Lower leg skin (tissue), 3 donors: ENCODE measurements at regions not wholly inside any gene's neighbourhood (a gene's known extent, or its start where the extent isn't known, plus 50 kb on each side); places are given as distances from the start of the nearest gene placed in this dataset.

ENCODE experiments used
- POLR2A ChIP-seq, 2 donors: fragments of 450-650 bp; IDR thresholded peaks; one replicate each; pipeline ENCODE4 v1.6.1; 2016 to 2017; ENCODE audit warnings: antibody characterized with exemption in 2 of 2, mild to moderate bottlenecking in 1 of 2, moderate library complexity in 1 of 2
- TF ChIP-seq, protein P1 (sequence below), 3 donors: fragments of 450-650 bp; IDR thresholded peaks; one replicate each; pipeline ENCODE4 v1.5.1; 2016; ENCODE audit warnings: antibody characterized with exemption in 3 of 3, mild to moderate bottlenecking in 3 of 3, moderate library complexity in 2 of 3

DNA sequence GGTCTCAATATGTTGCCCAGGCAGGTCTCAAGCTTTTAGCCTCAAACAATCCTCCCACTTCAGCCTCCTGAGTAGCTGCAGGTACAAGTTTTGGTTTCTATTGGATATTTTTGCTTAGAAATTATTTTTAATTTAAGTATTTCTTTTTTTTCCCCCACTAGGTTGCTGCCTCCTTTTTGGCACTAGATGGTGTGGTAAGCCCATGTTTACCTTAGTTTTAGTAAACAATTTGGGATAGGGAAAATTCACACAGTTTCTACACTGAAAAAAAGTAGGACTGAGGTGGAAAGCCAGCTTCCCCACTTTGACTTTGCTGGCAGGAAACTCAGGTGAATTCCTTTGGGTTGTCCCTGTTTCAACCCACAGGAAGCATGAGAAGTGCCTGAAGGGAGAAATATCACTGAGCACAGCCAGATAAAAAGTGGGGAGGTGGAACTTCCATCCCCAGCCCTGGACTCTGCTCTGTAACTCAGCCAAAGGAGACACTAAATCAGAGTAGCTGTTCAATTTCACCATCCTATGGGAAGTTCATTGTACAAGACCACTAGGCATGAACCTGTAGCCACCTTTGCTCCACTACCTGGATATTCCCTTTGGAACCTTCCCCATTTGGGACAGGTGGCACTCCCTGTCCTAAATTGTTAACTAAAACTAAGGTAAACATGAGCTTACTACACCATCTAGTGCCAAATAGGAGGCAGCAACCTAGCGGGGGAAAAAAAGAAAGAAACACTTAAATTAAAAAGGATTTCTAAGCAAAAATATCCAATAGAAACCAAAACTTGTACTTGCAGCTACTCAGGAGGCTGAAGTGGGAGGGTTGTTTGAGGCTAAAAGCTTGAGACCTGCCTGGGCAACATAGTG lies 154.4 kb upstream of the FAT3 start:
- TF ChIP-seq, protein P1, sequence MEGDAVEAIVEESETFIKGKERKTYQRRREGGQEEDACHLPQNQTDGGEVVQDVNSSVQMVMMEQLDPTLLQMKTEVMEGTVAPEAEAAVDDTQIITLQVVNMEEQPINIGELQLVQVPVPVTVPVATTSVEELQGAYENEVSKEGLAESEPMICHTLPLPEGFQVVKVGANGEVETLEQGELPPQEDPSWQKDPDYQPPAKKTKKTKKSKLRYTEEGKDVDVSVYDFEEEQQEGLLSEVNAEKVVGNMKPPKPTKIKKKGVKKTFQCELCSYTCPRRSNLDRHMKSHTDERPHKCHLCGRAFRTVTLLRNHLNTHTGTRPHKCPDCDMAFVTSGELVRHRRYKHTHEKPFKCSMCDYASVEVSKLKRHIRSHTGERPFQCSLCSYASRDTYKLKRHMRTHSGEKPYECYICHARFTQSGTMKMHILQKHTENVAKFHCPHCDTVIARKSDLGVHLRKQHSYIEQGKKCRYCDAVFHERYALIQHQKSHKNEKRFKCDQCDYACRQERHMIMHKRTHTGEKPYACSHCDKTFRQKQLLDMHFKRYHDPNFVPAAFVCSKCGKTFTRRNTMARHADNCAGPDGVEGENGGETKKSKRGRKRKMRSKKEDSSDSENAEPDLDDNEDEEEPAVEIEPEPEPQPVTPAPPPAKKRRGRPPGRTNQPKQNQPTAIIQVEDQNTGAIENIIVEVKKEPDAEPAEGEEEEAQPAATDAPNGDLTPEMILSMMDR (IDR thresholded peaks at IDR 0.05) = no peak
- no peak for TF ChIP-seq POLR2A (IDR thresholded peaks at IDR 0.05)
